IPS-NIHi11 (cell line): ENCODE measurements at regions not wholly inside any gene's neighbourhood (a gene's known extent, or its start where the extent isn't known, plus 50 kb on each side); places are given as distances from the start of the nearest gene placed in this dataset.

Source experiments
- DNase-seq: peaks from one replicate; pipeline ENCODE4 v3.0.0; 2012; ENCODE audit warnings: mixed read lengths, low spot score

GRCh38 chr10:69741252-69741651 is 60.5 kb upstream of the COL13A1 start:
- DNase-seq: no peak

- no peak for DNase-seq
Measured at GRCh38 chr10:69741671-69742355, 59.9 kb upstream of the COL13A1 start.

- DNase-seq: no peak
Measured at GRCh38 chr10:69742356-69742695, 59.4 kb upstream of the COL13A1 start.

- peak; percentile 79 for DNase-seq
Measured at GRCh38 chr10:69742928-69743602, 58.6 kb upstream of the COL13A1 start.

GRCh38 chr10:69744971-69745370 is 56.7 kb upstream of the COL13A1 start:
- no peak for DNase-seq

- no peak for DNase-seq
Measured at GRCh38 chr10:69745698-69746097, 56.0 kb upstream of the COL13A1 start.

- DNase-seq: no peak
Measured at GRCh38 chr10:69747179-69747578, 54.5 kb upstream of the COL13A1 start.

GRCh38 chr10:69748621-69749020 is 53.1 kb upstream of the COL13A1 start:
- DNase-seq: no peak

- no peak for DNase-seq
Measured at GRCh38 chr10:69749178-69750010, 52.3 kb upstream of the COL13A1 start.

- DNase-seq: no peak
Measured at GRCh38 chr10:69750011-69750373, 51.7 kb upstream of the COL13A1 start.

GRCh38 chr10:69750725-69751124 is 51.0 kb upstream of the COL13A1 start:
- no peak for DNase-seq

GRCh38 chr10:69751214-69751613 is 50.5 kb upstream of the COL13A1 start:
- no peak for DNase-seq
